K562 (cell line): ENCODE measurements at regions not wholly inside any gene's neighbourhood (a gene's known extent, or its start where the extent isn't known, plus 50 kb on each side); places are given as distances from the start of the nearest gene placed in this dataset.
A peak's percentile ranks its signal among the peaks of the same experiment; 100 is the strongest.

ENCODE experiments used
- ATAC-seq: fragments of 200-7000 bp; cut with Tn5 transposase; 3 replicates; pipeline ENCODE4 v1.9.1; 2020; ENCODE audit warnings: moderate library complexity
- BruUV-seq: library from RNA; stranded (reverse); fragments of 400-500 nt; replicated peaks from 2 replicates; lab custom pipeline; 2021; lab: Mats Ljungman, UMichigan
- CTCF ChIA-PET: fragments of 300-600 bp; formaldehyde crosslinking; extraction: SDS; loops from one replicate; lab custom pipeline; 2021; ENCODE audit warnings: low intra/inter-chr PET ratio; lab: Yijun Ruan, JAX
- POLR2A ChIA-PET: fragments of 300-600, 350-650 bp; sonication (Branson Sonifier 250); formaldehyde crosslinking; extraction: SDS; loops from one replicate; lab custom pipeline; 2021; ENCODE audit warnings: antibody characterized with exemption, inconsistent platforms; lab: Yijun Ruan, JAX
- DNase-seq, 4 experiments: peaks; one replicate each; pipeline versions ENCODE4 v3.0.0 to v3.0.0-alpha.2; 2011 to 2018; ENCODE audit warnings: low spot score in 3 of 4, mixed read lengths in 3 of 4; ENCODE audit errors: extremely low read depth in 1 of 4
- FAIRE-seq: peaks from 2 replicates; lab custom pipeline; 2011; peaks lifted over from hg19 to GRCh38; lab: Jason Lieb, UNC
- H2AFZ ChIP-seq: 2 replicates; pipeline ENCODE4 v1.6.0; 2011; ENCODE audit warnings: low read depth, low read length, control low read depth, inconsistent platforms
- H3K27ac ChIP-seq: fragments of 200-600 bp; 3 replicates; pipeline ENCODE4 v1.8.0; 2011; ENCODE audit warnings: low read depth, mild to moderate bottlenecking, control low read depth, inconsistent platforms, low read length, moderate library complexity, mixed read lengths; ENCODE audit errors: extremely low read depth
- H3K27me3 ChIP-seq, 2 experiments: fragments of 300-600 bp in 1 of 2; 2 replicates in 1 of 2; 3 replicates in 1 of 2; pipeline versions ENCODE4 v1.6.0 to v1.8.0; 2011; ENCODE audit warnings: inconsistent platforms in 2 of 2, low read length in 2 of 2, mild to moderate bottlenecking in 1 of 2, mixed read lengths in 1 of 2, moderate library complexity in 1 of 2; ENCODE audit not compliant: control insufficient read depth in 2 of 2, insufficient read depth in 2 of 2
- H3K36me3 ChIP-seq: fragments of 300-600 bp; 3 replicates; pipeline ENCODE4 v1.8.0; 2011; ENCODE audit warnings: mild to moderate bottlenecking, low read length, inconsistent platforms; ENCODE audit not compliant: control insufficient read depth, insufficient read depth
- H3K4me1 ChIP-seq, 2 experiments: fragments of 200-600 bp in 1 of 2; replicated peaks in 1 of 2; 2 replicates in 1 of 2; 3 replicates in 1 of 2; pipeline versions ENCODE4 v1.5.1 to v1.8.0; 2011; ENCODE audit warnings: inconsistent platforms in 2 of 2, low read length in 2 of 2, mild to moderate bottlenecking in 1 of 2, mixed read lengths in 1 of 2, moderate library complexity in 1 of 2; ENCODE audit not compliant: control insufficient read depth in 2 of 2, insufficient read depth in 2 of 2
- H3K4me2 ChIP-seq: 2 replicates; pipeline ENCODE4 v1.6.1; 2011; ENCODE audit warnings: low read length, control low read depth, inconsistent platforms, mixed read lengths; ENCODE audit not compliant: insufficient read depth
- H3K4me3 ChIP-seq: fragments of 200-600 bp; sonication (generic), shearing (Covaris generic); 2 replicates; pipeline ENCODE4 v1.5.1; 2016; ENCODE audit warnings: control low read depth, inconsistent platforms
- H3K79me2 ChIP-seq: fragments of 200-600 bp; 3 replicates; pipeline ENCODE4 v1.8.0; 2011; ENCODE audit warnings: low read length, inconsistent platforms; ENCODE audit not compliant: control insufficient read depth, insufficient read depth
- H3K9ac ChIP-seq, 2 experiments: 2 replicates each; pipeline versions ENCODE4 v1.6.0 to v1.6.1; 2011; ENCODE audit warnings: low read depth in 2 of 2, low read length in 2 of 2, control low read depth in 1 of 2, inconsistent platforms in 1 of 2, mild to moderate bottlenecking in 1 of 2, mixed read lengths in 1 of 2; ENCODE audit not compliant: insufficient read depth in 1 of 2
- H3K9me1 ChIP-seq: one replicate; pipeline ENCODE4 v1.6.0; 2011; ENCODE audit warnings: inconsistent platforms, mild to moderate bottlenecking, low read length, moderate library complexity; ENCODE audit not compliant: control insufficient read depth, insufficient read depth
- H3K9me3 ChIP-seq: replicated peaks from 2 replicates; pipeline ENCODE4 v1.5.1; 2011; ENCODE audit warnings: low read depth, low read length, inconsistent platforms; ENCODE audit not compliant: control insufficient read depth, insufficient read depth
- H4K20me1 ChIP-seq: replicated peaks from 2 replicates; pipeline ENCODE4 v1.6.1; 2011; ENCODE audit warnings: low read length, inconsistent platforms, mixed read lengths; ENCODE audit not compliant: control insufficient read depth, insufficient read depth
- NCOA6 ChIP-seq: fragments of 450-650 bp; IDR thresholded peaks from 2 replicates; pipeline ENCODE4 v1.6.1; 2017; ENCODE audit warnings: mild to moderate bottlenecking
- ZBTB8A ChIP-seq: fragments of 450-650 bp; IDR thresholded peaks from 2 replicates; pipeline ENCODE4 v1.6.1; 2018; ENCODE audit warnings: mild to moderate bottlenecking, moderate library complexity; ENCODE audit not compliant: partially characterized antibody
- WGBS: fragments of 100-300 bp; shearing (Covaris generic); methylation state at CpG from one replicate; pipeline ENCODE4 v1.1.6; 2016; ENCODE audit warnings: low coverage, mixed read lengths; ENCODE audit not compliant: insufficient coverage; ENCODE audit errors: missing lambda C conversion rate; 5-methylcytosine and 5-hydroxymethylcytosine counted together
- in situ Hi-C: fragments of 300-500 bp; cut with MboI; formaldehyde crosslinking; loops from 4 replicates; pipeline ENCODE4 v1.15.0; 2018; ENCODE audit warnings: inconsistent platforms, mixed read lengths
- intact Hi-C: fragments of 100-400 bp; cut with micrococcal nuclease; formaldehyde crosslinking; loops from 2 replicates; pipeline ENCODE4 v1.14.2; 2022
- TF ChIP-seq, protein P1 (sequence below): IDR thresholded peaks from 2 replicates; pipeline ENCODE4 v1.6.1; 2016; ENCODE audit warnings: missing genetic modification characterization, missing compliant biosample characterization
- TF ChIP-seq, protein P2 (sequence below): fragments of 250-450 bp; sonication (Bioruptor Pico); IDR thresholded peaks from 2 replicates; pipeline ENCODE4 v1.8.0; 2021; ENCODE audit warnings: mild to moderate bottlenecking, moderate library complexity

DNA sequence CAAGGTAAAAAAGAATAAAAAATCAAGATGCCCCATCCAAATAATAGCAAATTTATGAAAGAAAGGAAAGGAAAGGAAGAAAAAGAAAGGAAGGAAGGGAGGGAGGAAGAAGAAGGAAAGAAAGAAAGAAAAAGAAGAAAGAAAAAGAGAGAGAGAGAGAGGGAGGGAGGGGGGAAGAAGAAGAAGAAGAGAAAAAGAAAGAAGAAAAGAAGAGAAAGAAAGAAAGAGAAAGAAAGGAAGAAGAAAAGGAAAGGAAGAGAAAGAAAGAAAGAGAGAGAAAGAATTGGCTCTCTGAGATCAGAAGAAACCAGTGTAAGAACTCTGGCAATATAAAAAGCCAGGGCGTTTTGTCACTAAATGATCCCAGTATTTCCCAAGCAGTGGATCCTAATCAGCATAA, 401.7 kb downstream of the EPHA7 start:
- H3K4me2 ChIP-seq, result no peak overlapping the region
- no peak overlapping the region for H3K27ac ChIP-seq
- H4K20me1 ChIP-seq, result no peaks in the 10 kb centered on the region
- no peaks in the 10 kb centered on the region for H3K79me2 ChIP-seq
- H3K36me3 ChIP-seq, result no peaks in the 10 kb centered on the region
- WGBS, result 0% methylated on average over 1 of the region's 1 CpG
- H3K9me1 ChIP-seq, result no peaks in the 10 kb centered on the region
- no peak overlapping the region for H2AFZ ChIP-seq
- no peaks in the 10 kb centered on the region for H3K4me1 ChIP-seq
- no peaks in the 10 kb centered on the region for H3K9me3 ChIP-seq
- no peak overlapping the region for H3K9ac ChIP-seq
- ATAC-seq, result no peak
- TF ChIP-seq, protein P1, sequence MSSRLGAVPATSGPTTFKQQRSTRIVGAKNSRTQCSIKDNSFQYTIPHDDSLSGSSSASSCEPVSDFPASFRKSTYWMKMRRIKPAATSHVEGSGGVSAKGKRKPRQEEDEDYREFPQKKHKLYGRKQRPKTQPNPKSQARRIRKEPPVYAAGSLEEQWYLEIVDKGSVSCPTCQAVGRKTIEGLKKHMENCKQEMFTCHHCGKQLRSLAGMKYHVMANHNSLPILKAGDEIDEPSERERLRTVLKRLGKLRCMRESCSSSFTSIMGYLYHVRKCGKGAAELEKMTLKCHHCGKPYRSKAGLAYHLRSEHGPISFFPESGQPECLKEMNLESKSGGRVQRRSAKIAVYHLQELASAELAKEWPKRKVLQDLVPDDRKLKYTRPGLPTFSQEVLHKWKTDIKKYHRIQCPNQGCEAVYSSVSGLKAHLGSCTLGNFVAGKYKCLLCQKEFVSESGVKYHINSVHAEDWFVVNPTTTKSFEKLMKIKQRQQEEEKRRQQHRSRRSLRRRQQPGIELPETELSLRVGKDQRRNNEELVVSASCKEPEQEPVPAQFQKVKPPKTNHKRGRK, result peak; percentile 40; the same call in 1 of the 2 replicates
- TF ChIP-seq ZBTB8A, result no peak
- intact Hi-C loops (no loop called here), in situ Hi-C loops (no loop called here)
- CTCF ChIA-PET, result no interaction called here
- POLR2A ChIA-PET, result no interaction called here
- no TSS peak for BruUV-seq
- no peak for DNase-seq
- no peak overlapping the region for H3K4me3 ChIP-seq
- no peak for FAIRE-seq
- no peaks in the 10 kb centered on the region for H3K27me3 ChIP-seq

- Histone ChIP-seq H3K9me1 (no peaks in the 10 kb centered on the region), H3K4me2 (no peak overlapping the region)
- CTCF ChIA-PET, result no interaction called here
Observed at GRCh38 chr6:93017213-93017612, 402.1 kb downstream of the EPHA7 start.

More at GRCh38 chr6:93017213-93017612, 402.1 kb downstream of the EPHA7 start:
- no peak for DNase-seq
- H3K79me2 ChIP-seq, result no peaks in the 10 kb centered on the region
- in situ Hi-C loops (no loop called here), intact Hi-C loops (no loop called here)
- no peaks in the 10 kb centered on the region for H3K9me3 ChIP-seq
- H4K20me1 ChIP-seq, result no peaks in the 10 kb centered on the region
- H3K9ac ChIP-seq, result no peak overlapping the region
- no peak overlapping the region for H3K27ac ChIP-seq
- WGBS, result 0% methylated on average over 2 of the region's 2 CpGs
- POLR2A ChIA-PET, result no interaction called here
- no peaks in the 10 kb centered on the region for H3K27me3 ChIP-seq
- no peaks in the 10 kb centered on the region for H3K4me1 ChIP-seq
- no peak for FAIRE-seq
- ATAC-seq, result no peak
- H2AFZ ChIP-seq, result no peak overlapping the region
- no TSS peak for BruUV-seq
- TF ChIP-seq, protein P2, sequence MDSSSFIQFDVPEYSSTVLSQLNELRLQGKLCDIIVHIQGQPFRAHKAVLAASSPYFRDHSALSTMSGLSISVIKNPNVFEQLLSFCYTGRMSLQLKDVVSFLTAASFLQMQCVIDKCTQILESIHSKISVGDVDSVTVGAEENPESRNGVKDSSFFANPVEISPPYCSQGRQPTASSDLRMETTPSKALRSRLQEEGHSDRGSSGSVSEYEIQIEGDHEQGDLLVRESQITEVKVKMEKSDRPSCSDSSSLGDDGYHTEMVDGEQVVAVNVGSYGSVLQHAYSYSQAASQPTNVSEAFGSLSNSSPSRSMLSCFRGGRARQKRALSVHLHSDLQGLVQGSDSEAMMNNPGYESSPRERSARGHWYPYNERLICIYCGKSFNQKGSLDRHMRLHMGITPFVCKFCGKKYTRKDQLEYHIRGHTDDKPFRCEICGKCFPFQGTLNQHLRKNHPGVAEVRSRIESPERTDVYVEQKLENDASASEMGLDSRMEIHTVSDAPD (CRISPR knock-in tag), result no peak
- no peak for TF ChIP-seq NCOA6
- no peak overlapping the region for H3K4me3 ChIP-seq
- no peaks in the 10 kb centered on the region for H3K36me3 ChIP-seq
